BLaER1 (cell line): ENCODE measurements at regions not wholly inside any gene's neighbourhood (a gene's known extent, or its start where the extent isn't known, plus 50 kb on each side); places are given as distances from the start of the nearest gene placed in this dataset.

Source experiments
- H3K27ac ChIP-seq: shearing (Covaris generic); formaldehyde crosslinking; 2 replicates; pipeline ENCODE4 v1.8.1; 2022
- H3K27me3 ChIP-seq: shearing (Covaris generic); formaldehyde crosslinking; 2 replicates; pipeline ENCODE4 v1.8.1; 2022
- H3K36me3 ChIP-seq: shearing (Covaris generic); formaldehyde crosslinking; 2 replicates; pipeline ENCODE4 v1.8.1; 2022
- H3K4me1 ChIP-seq: shearing (Covaris generic); formaldehyde crosslinking; 2 replicates; pipeline ENCODE4 v1.8.1; 2022
- H3K4me2 ChIP-seq: shearing (Covaris generic); formaldehyde crosslinking; 2 replicates; pipeline ENCODE4 v1.8.1; 2022
- H3K4me3 ChIP-seq: shearing (Covaris generic); formaldehyde crosslinking; 2 replicates; pipeline ENCODE4 v1.8.1; 2022
- H3K9ac ChIP-seq: shearing (Covaris generic); formaldehyde crosslinking; 2 replicates; pipeline ENCODE4 v1.8.1; 2022
- H3K9me3 ChIP-seq: shearing (Covaris generic); formaldehyde crosslinking; 2 replicates; pipeline ENCODE4 v1.8.1; 2022
- H4K20me1 ChIP-seq: shearing (Covaris generic); formaldehyde crosslinking; 2 replicates; pipeline ENCODE4 v1.8.1; 2022
- Cebpa-rat ChIP-seq: shearing (Covaris generic); IDR thresholded peaks from 2 replicates; pipeline ENCODE4 v1.8.1; 2022

GRCh38 chr1:212218911-212219310, 66.3 kb upstream of the PPP2R5A start:
- Histone ChIP-seq H3K9me3 (no peaks in the 10 kb centered on the region), H4K20me1 (no peaks in the 10 kb centered on the region), H3K27me3 (no peaks in the 10 kb centered on the region), H3K36me3 (no peaks in the 10 kb centered on the region), H3K9ac (peak overlapping the region; percentile 65), H3K4me3 (no peak overlapping the region; the same call in 1 of the 2 replicates), H3K27ac (peak overlapping the region; percentile 82), H3K4me1 (peaks cover 51% of the 10 kb centered on the region), H3K4me2 (peak overlapping the region; percentile 78)
- peak; percentile 91 for TF ChIP-seq Cebpa-rat

DNA sequence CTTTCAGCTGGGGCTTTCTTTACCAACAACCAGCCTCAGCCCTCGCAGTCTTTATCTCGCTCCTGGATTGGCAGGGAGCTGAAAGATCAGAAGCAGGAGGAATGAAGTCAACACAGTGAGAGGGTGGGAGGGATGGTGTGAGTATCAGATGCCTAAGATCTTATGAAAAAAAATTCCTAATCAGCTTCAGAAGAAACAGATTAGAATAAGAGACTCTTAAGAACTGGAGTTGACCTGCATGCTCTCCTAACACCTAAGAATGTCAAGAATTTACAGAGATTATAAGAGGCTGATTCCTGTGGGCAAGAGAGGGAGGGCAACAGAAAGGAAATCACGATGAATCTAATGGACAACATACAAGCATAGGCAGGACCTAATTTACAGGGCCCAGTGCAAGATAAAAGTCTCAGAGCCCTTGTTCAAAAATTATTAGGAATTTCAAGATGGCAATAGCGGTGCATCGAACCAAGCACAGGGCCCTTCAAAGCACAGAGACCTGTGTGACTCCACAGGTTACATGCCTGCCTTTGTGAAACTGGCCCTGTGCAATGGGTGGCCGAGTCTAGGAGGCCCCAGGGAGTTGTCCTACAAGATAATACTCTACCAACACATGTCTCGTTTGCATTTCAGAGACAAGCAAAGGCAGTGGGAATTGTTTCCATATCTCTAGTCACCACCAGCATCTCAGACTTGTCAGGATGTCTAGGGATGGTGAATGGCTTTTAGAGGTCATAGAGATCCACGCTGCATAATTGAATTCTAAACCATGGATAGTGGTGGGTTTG, 65.3 kb upstream of the PPP2R5A start:
- Histone ChIP-seq H3K9me3 (no peaks in the 10 kb centered on the region), H4K20me1 (no peaks in the 10 kb centered on the region), H3K27me3 (no peaks in the 10 kb centered on the region), H3K36me3 (no peaks in the 10 kb centered on the region), H3K4me3 (no peak overlapping the region), H3K4me1 (peaks cover 60% of the 10 kb centered on the region), H3K4me2 (peak overlapping the region; percentile 78), H3K9ac (peak overlapping the region; percentile 65; the same call in 1 of the 2 replicates), H3K27ac (peak overlapping the region; percentile 82)
- TF ChIP-seq Cebpa-rat, result no peak

- H3K9ac ChIP-seq, result no peak overlapping the region
- H3K36me3 ChIP-seq, result no peaks in the 10 kb centered on the region
- 0 out of 2 replicates have a peak overlapping the region, but pooled peaks have one; percentile 15 for H3K27ac ChIP-seq
- H3K9me3 ChIP-seq, result no peaks in the 10 kb centered on the region
- H3K4me1 ChIP-seq, result peaks cover 78% of the 10 kb centered on the region
- H4K20me1 ChIP-seq, result no peaks in the 10 kb centered on the region
- H3K4me3 ChIP-seq, result no peak overlapping the region
- no peaks in the 10 kb centered on the region for H3K27me3 ChIP-seq
- H3K4me2 ChIP-seq, result no peak overlapping the region
- no peak for TF ChIP-seq Cebpa-rat
Observed at GRCh38 chr1:212221801-212222200, 63.4 kb upstream of the PPP2R5A start.

GRCh38 chr1:212224102-212224501, 61.1 kb upstream of the PPP2R5A start:
- no peak overlapping the region for H3K9ac ChIP-seq
- H3K36me3 ChIP-seq, result no peaks in the 10 kb centered on the region
- H3K27me3 ChIP-seq, result no peaks in the 10 kb centered on the region
- peaks cover 58% of the 10 kb centered on the region for H3K4me1 ChIP-seq
- H3K27ac ChIP-seq, result no peak overlapping the region
- no peak overlapping the region for H3K4me3 ChIP-seq
- no peak for TF ChIP-seq Cebpa-rat
- H3K9me3 ChIP-seq, result no peaks in the 10 kb centered on the region
- H3K4me2 ChIP-seq, result peak overlapping the region; percentile 22; the same call in 1 of the 2 replicates
- no peaks in the 10 kb centered on the region for H4K20me1 ChIP-seq

DNA sequence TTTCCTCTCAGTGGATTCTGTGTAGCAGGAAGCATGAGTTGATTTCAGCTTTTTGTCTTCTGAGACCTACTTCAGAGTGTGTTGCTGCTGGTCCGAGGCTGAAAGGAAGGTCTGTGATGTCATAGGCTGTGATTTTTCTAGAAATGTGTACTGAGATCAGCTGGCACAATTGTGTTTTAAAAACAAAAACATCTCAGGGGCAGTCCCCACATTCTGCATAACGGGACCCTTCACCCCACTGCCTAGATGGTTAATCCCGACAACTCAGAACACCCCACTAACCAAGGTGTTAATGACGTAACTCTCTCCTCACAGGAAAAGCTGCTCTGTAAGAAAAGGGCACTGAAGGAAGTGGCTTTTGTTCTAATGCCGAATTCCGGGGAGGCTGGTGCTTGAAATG, 59.8 kb upstream of the PPP2R5A start:
- peak overlapping the region; percentile 69; the same call in 1 of the 2 replicates for H3K9ac ChIP-seq
- no peaks in the 10 kb centered on the region for H4K20me1 ChIP-seq
- H3K4me1 ChIP-seq, result peaks cover 45% of the 10 kb centered on the region
- peak overlapping the region; percentile 87 for H3K4me2 ChIP-seq
- H3K36me3 ChIP-seq, result no peaks in the 10 kb centered on the region
- peak overlapping the region; percentile 70 for H3K27ac ChIP-seq
- H3K27me3 ChIP-seq, result no peaks in the 10 kb centered on the region
- no peak for TF ChIP-seq Cebpa-rat
- 0 out of 2 replicates have a peak overlapping the region, but pooled peaks have one; percentile 24 for H3K4me3 ChIP-seq
- H3K9me3 ChIP-seq, result no peaks in the 10 kb centered on the region

DNA sequence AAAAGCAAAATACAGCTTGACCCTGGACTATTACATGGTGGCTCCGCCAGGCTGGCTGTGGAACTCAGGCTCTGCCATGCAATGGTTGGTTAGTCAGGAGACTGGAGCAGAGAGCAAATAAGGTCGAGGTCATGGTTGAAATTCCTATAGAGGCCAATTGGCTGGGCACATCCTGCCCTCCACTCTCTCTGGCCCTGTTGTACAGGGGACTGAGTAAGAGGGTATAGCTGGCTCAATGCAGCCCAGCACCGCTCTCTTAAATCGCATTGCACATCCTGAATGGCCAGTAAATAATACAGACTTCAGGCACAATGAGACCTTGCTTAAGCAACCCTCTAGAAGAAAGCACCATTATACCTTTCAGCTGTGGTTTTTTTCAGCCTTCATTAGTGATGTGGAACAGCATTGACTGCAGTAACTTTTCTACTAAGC, 59.3 kb upstream of the PPP2R5A start:
- H3K4me3 ChIP-seq, result peak overlapping the region; percentile 24; the same call in 1 of the 2 replicates
- H3K36me3 ChIP-seq, result no peaks in the 10 kb centered on the region
- no peaks in the 10 kb centered on the region for H4K20me1 ChIP-seq
- H3K4me1 ChIP-seq, result peaks cover 41% of the 10 kb centered on the region
- no peak for TF ChIP-seq Cebpa-rat
- H3K9me3 ChIP-seq, result no peaks in the 10 kb centered on the region
- H3K9ac ChIP-seq, result peak overlapping the region; percentile 69
- H3K4me2 ChIP-seq, result peak overlapping the region; percentile 87
- peak overlapping the region; percentile 70 for H3K27ac ChIP-seq
- no peaks in the 10 kb centered on the region for H3K27me3 ChIP-seq

DNA sequence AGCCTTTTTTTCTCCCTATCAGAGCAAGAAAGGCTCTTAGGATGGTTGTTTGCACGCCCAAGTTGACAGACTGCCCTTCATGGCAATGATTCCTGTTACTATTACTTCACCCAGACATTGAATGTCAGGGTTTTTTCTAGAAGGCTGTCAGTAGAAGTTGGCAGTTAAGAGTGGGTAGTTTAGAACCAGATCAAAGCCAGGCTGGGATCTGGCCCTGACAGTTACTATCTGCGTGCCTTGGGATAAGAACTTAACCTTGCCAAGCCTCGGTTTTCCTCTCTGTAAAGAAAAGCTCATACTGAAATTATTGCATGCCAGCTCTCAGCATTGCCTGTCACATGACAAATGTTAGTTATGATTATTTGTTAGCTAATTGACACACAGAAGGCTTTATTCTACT, 58.7 kb upstream of the PPP2R5A start:
- peak overlapping the region; percentile 69 for H3K9ac ChIP-seq
- TF ChIP-seq Cebpa-rat, result no peak

DNA sequence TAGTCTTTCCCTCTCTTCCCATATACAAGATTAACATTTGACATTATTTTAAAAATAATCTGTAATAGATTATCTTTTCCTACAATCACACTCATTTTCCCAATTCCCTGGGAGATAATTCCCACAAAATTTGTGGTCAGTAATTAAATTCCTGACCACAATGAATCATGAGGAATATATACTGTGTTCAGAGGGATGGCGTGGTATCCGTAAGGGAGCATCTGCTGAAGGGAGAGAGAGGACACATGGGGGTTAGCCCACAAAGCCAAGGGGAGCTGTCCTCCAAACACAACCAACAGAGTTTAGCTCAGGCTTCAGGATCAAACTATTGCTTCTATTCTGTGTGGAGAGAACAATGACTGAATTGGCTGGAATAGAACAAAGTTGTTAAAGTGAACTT, 57.1 kb upstream of the PPP2R5A start:
- Histone ChIP-seq H3K9ac (no peak overlapping the region), H3K4me3 (no peak overlapping the region), H3K9me3 (peaks cover 18% of the 10 kb centered on the region), H3K27me3 (no peaks in the 10 kb centered on the region), H3K27ac (no peak overlapping the region), H3K36me3 (no peaks in the 10 kb centered on the region), H3K4me1 (peaks cover 38% of the 10 kb centered on the region), H4K20me1 (no peaks in the 10 kb centered on the region), H3K4me2 (no peak overlapping the region)
- no peak for TF ChIP-seq Cebpa-rat

More for the DNA sequence above, 58.7 kb upstream of the PPP2R5A start:
- H3K27me3 ChIP-seq, result no peaks in the 10 kb centered on the region
- H3K36me3 ChIP-seq, result no peaks in the 10 kb centered on the region
- H3K4me1 ChIP-seq, result peaks cover 35% of the 10 kb centered on the region
- no peaks in the 10 kb centered on the region for H4K20me1 ChIP-seq
- H3K27ac ChIP-seq, result peak overlapping the region; percentile 70
- peak overlapping the region; percentile 87 for H3K4me2 ChIP-seq
- no peak overlapping the region for H3K4me3 ChIP-seq
- peaks cover 3% of the 10 kb centered on the region; the same call in 1 of the 2 replicates for H3K9me3 ChIP-seq

- Histone ChIP-seq H3K9me3 (peaks cover 18% of the 10 kb centered on the region), H3K4me3 (no peak overlapping the region), H3K36me3 (no peaks in the 10 kb centered on the region), H3K4me2 (no peak overlapping the region), H3K27me3 (no peaks in the 10 kb centered on the region), H3K9ac (no peak overlapping the region), H3K27ac (no peak overlapping the region), H4K20me1 (no peaks in the 10 kb centered on the region), H3K4me1 (peaks cover 38% of the 10 kb centered on the region)
- TF ChIP-seq Cebpa-rat, result no peak
Observed at GRCh38 chr1:212228591-212229119, 56.6 kb upstream of the PPP2R5A start.

DNA sequence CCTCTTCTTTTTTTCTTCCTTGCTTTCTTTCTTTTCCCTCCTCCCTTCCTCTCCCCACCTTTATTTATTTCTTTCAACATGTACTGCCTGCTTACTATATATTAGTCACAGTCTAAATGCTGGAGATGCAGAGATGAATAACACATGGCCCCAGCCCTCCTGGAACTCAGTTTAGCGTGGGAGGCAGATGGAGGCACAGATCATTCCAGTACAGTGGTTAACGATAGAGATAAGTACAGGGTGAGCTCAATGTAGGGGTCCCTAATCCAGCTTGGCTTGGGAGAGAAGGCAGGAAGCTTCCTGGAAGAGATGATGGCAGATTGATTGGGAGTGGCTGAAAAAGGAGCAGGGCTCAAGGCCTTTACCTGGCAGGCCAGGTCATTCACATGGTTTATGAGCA, 55.6 kb upstream of the PPP2R5A start:
- H3K4me2 ChIP-seq, result no peak overlapping the region
- H3K4me1 ChIP-seq, result peaks cover 33% of the 10 kb centered on the region
- no peak overlapping the region for H3K9ac ChIP-seq
- peaks cover 18% of the 10 kb centered on the region for H3K9me3 ChIP-seq
- H3K4me3 ChIP-seq, result no peak overlapping the region
- no peak overlapping the region for H3K27ac ChIP-seq
- TF ChIP-seq Cebpa-rat, result no peak
- no peaks in the 10 kb centered on the region for H3K27me3 ChIP-seq
- H4K20me1 ChIP-seq, result no peaks in the 10 kb centered on the region
- no peaks in the 10 kb centered on the region for H3K36me3 ChIP-seq
